ENCODE measurements at regions not wholly inside any gene's neighbourhood (a gene's known extent, or its start where the extent isn't known, plus 50 kb on each side); places are given as distances from the start of the nearest gene placed in this dataset.

DNA sequence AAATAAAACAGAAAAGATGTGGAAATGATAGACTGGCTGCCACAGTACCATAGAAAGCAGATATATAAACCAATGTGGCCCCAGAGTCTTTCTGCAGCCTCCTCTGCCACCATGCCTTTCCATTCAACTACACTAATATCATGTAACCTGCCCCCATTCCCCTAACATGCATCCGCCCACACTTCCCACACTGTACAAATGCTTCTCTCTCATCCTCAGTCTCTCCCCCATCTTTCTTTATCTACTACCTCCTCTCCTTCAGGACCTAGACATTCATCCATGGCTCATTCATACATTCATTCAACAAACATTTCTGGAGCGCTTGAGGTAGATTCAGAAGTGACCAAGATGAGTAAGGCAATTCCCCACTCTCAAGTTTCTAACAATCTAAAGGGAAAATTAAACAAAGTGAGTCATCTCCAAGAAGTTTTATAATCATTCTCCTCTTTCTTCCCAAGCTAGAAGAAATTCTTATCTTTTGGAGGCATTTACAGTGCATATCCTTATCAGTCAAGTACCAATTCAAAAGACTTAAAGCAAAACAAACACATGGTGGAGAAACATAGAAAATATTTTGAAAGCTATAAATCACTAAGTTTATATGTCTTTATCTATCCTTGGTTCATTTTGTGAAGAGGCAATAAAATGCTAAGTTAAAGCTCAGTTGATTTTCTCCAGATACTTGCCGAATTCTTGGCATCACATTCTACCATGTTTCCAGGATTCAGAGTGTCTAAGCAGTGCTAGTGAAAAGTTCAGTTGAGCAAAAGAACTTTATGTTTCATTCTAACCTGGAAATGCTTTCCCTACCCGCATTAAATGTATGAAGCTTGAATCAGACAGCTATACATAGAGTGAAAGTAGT, 70.5 kb upstream of the FRMD6 start:
- H3K9me3 ChIP-seq (ENCODE audit: control insufficient read depth, insufficient read depth, low read depth, low read length), result no peaks in the 10 kb centered on the region
- POLR2A ChIA-PET, result interaction anchor here (0.7 to 1.5 kb wide), 2 partner anchors 57 to 71 kb away, joined by 3 to 6 read pairs; partner anchors contain the start of gene FRMD6
- CTCF ChIA-PET, result interaction anchor here (0.6 to 1.8 kb wide), 7 partner anchors 14 to 298 kb away, joined by 3 to 6 read pairs (median 3); no protein-coding TSS in a partner anchor
- H3K36me3 ChIP-seq (ENCODE audit: control insufficient read depth in 2 of 2, insufficient read depth in 1 of 2, low read length in 2 of 2), result no peaks in the 10 kb centered on the region
- peaks cover 15% of the 10 kb centered on the region for H3K4me1 ChIP-seq (ENCODE audit: control insufficient read depth, insufficient read depth, low read length)
- H3K4me3 ChIP-seq (ENCODE audit: low read depth, low read length), result no peak overlapping the region
- H3K27ac ChIP-seq (ENCODE audit: extremely low read depth, low read depth, low read length), result peak overlapping the region; percentile 61
- TF ChIP-seq, protein P1, sequence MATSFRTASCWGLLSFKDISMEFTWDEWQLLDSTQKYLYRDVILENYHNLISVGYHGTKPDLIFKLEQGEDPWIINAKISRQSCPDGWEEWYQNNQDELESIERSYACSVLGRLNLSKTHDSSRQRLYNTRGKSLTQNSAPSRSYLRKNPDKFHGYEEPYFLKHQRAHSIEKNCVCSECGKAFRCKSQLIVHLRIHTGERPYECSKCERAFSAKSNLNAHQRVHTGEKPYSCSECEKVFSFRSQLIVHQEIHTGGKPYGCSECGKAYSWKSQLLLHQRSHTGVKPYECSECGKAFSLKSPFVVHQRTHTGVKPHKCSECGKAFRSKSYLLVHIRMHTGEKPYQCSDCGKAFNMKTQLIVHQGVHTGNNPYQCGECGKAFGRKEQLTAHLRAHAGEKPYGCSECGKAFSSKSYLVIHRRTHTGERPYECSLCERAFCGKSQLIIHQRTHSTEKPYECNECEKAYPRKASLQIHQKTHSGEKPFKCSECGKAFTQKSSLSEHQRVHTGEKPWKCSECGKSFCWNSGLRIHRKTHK (tag by site-specific recombination; IDR thresholded peaks at IDR 0.05), result no peak
- TF ChIP-seq ZNF707 (tag by site-specific recombination; IDR thresholded peaks at IDR 0.05) (no peak), ZNF324 (tag by site-specific recombination; IDR thresholded peaks at IDR 0.05) (peak; percentile 88), ZFP41 (tag by site-specific recombination; IDR thresholded peaks at IDR 0.05; ENCODE audit: borderline replicate concordance) (no peak), ZFP69B (tag by site-specific recombination; IDR thresholded peaks at IDR 0.05) (0 out of 2 replicates have a peak, but pooled peaks have one; percentile 32), KLF16 (tag by site-specific recombination; IDR thresholded peaks at IDR 0.05) (no peak), ZNF830 (tag by site-specific recombination; IDR thresholded peaks at IDR 0.05; ENCODE audit: low read depth) (no peak), ZNF223 (tag by site-specific recombination; IDR thresholded peaks at IDR 0.05) (no peak), KLF7 (tag by site-specific recombination; IDR thresholded peaks at IDR 0.05; ENCODE audit: borderline replicate concordance) (peak; percentile 87; the same call in 1 of the 2 replicates), ZNF133 (tag by site-specific recombination; IDR thresholded peaks at IDR 0.05) (no peak), ZNF654 (tag by site-specific recombination; IDR thresholded peaks at IDR 0.05; ENCODE audit: low read depth) (peak; percentile 12; the same call in 1 of the 2 replicates), ZNF23 (tag by site-specific recombination; IDR thresholded peaks at IDR 0.05; ENCODE audit: borderline replicate concordance) (no peak), OVOL3 (tag by site-specific recombination; IDR thresholded peaks at IDR 0.05) (peak; percentile 87), ZNF416 (tag by site-specific recombination; IDR thresholded peaks at IDR 0.05) (no peak), KLF1 (tag by site-specific recombination; IDR thresholded peaks at IDR 0.05) (no peak), ZBTB1 (tag by site-specific recombination; IDR thresholded peaks at IDR 0.05) (0 out of 2 replicates have a peak, but pooled peaks have one; percentile 25)
- TF ChIP-seq, protein P2, sequence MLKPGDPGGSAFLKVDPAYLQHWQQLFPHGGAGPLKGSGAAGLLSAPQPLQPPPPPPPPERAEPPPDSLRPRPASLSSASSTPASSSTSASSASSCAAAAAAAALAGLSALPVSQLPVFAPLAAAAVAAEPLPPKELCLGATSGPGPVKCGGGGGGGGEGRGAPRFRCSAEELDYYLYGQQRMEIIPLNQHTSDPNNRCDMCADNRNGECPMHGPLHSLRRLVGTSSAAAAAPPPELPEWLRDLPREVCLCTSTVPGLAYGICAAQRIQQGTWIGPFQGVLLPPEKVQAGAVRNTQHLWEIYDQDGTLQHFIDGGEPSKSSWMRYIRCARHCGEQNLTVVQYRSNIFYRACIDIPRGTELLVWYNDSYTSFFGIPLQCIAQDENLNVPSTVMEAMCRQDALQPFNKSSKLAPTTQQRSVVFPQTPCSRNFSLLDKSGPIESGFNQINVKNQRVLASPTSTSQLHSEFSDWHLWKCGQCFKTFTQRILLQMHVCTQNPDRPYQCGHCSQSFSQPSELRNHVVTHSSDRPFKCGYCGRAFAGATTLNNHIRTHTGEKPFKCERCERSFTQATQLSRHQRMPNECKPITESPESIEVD (tag by site-specific recombination; IDR thresholded peaks at IDR 0.05), result peak; percentile 99
- TF ChIP-seq, protein P3, sequence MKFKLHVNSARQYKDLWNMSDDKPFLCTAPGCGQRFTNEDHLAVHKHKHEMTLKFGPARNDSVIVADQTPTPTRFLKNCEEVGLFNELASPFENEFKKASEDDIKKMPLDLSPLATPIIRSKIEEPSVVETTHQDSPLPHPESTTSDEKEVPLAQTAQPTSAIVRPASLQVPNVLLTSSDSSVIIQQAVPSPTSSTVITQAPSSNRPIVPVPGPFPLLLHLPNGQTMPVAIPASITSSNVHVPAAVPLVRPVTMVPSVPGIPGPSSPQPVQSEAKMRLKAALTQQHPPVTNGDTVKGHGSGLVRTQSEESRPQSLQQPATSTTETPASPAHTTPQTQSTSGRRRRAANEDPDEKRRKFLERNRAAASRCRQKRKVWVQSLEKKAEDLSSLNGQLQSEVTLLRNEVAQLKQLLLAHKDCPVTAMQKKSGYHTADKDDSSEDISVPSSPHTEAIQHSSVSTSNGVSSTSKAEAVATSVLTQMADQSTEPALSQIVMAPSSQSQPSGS (tag by site-specific recombination; IDR thresholded peaks at IDR 0.05; ENCODE audit: low read depth), result peak; percentile 53; the same call in 1 of the 2 replicates
- TF ChIP-seq, protein P4, sequence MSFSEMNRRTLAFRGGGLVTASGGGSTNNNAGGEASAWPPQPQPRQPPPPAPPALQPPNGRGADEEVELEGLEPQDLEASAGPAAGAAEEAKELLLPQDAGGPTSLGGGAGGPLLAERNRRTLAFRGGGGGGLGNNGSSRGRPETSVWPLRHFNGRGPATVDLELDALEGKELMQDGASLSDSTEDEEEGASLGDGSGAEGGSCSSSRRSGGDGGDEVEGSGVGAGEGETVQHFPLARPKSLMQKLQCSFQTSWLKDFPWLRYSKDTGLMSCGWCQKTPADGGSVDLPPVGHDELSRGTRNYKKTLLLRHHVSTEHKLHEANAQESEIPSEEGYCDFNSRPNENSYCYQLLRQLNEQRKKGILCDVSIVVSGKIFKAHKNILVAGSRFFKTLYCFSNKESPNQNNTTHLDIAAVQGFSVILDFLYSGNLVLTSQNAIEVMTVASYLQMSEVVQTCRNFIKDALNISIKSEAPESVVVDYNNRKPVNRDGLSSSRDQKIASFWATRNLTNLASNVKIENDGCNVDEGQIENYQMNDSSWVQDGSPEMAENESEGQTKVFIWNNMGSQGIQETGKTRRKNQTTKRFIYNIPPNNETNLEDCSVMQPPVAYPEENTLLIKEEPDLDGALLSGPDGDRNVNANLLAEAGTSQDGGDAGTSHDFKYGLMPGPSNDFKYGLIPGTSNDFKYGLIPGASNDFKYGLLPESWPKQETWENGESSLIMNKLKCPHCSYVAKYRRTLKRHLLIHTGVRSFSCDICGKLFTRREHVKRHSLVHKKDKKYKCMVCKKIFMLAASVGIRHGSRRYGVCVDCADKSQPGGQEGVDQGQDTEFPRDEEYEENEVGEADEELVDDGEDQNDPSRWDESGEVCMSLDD (tag by site-specific recombination; IDR thresholded peaks at IDR 0.05), result no peak
- TF ChIP-seq, protein P5, sequence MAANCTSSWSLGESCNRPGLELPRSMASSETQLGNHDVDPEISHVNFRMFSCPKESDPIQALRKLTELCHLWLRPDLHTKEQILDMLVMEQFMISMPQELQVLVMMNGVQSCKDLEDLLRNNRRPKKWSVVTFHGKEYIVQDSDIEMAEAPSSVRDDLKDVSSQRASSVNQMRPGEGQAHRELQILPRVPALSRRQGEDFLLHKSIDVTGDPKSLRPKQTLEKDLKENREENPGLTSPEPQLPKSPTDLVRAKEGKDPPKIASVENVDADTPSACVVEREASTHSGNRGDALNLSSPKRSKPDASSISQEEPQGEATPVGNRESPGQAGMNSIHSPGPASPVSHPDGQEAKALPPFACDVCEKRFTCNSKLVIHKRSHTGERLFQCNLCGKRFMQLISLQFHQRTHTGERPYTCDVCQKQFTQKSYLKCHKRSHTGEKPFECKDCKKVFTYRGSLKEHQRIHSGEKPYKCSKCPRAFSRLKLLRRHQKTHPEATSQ (tag by site-specific recombination; IDR thresholded peaks at IDR 0.05), result no peak
- TF ChIP-seq, protein P6, sequence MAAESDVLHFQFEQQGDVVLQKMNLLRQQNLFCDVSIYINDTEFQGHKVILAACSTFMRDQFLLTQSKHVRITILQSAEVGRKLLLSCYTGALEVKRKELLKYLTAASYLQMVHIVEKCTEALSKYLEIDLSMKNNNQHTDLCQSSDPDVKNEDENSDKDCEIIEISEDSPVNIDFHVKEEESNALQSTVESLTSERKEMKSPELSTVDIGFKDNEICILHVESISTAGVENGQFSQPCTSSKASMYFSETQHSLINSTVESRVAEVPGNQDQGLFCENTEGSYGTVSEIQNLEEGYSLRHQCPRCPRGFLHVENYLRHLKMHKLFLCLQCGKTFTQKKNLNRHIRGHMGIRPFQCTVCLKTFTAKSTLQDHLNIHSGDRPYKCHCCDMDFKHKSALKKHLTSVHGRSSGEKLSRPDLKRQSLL (tag by site-specific recombination; IDR thresholded peaks at IDR 0.05), result peak; percentile 27; the same call in 1 of the 2 replicates
- TF ChIP-seq, protein P7, sequence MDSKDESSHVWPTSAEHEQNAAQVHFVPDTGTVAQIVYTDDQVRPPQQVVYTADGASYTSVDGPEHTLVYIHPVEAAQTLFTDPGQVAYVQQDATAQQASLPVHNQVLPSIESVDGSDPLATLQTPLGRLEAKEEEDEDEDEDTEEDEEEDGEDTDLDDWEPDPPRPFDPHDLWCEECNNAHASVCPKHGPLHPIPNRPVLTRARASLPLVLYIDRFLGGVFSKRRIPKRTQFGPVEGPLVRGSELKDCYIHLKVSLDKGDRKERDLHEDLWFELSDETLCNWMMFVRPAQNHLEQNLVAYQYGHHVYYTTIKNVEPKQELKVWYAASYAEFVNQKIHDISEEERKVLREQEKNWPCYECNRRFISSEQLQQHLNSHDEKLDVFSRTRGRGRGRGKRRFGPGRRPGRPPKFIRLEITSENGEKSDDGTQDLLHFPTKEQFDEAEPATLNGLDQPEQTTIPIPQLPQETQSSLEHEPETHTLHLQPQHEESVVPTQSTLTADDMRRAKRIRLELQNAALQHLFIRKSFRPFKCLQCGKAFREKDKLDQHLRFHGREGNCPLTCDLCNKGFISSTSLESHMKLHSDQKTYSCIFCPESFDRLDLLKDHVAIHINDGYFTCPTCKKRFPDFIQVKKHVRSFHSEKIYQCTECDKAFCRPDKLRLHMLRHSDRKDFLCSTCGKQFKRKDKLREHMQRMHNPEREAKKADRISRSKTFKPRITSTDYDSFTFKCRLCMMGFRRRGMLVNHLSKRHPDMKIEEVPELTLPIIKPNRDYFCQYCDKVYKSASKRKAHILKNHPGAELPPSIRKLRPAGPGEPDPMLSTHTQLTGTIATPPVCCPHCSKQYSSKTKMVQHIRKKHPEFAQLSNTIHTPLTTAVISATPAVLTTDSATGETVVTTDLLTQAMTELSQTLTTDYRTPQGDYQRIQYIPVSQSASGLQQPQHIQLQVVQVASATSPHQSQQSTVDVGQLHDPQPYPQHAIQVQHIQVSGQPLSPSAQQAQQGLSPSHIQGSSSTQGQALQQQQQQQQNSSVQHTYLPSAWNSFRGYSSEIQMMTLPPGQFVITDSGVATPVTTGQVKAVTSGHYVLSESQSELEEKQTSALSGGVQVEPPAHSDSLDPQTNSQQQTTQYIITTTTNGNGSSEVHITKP (tag by site-specific recombination; IDR thresholded peaks at IDR 0.05), result peak; percentile 36; the same call in 1 of the 2 replicates
